SIG-M5 treated with dmso at 0.1 percent for 504 hours (cell line): ENCODE measurements at regions not wholly inside any gene's neighbourhood (a gene's known extent, or its start where the extent isn't known, plus 50 kb on each side); places are given as distances from the start of the nearest gene placed in this dataset.
"Not testable (repeated sequence)": the region's sequence is repeated elsewhere in the genome, so short reads cannot be mapped to it uniquely, and the experiment has no call there.

ENCODE experiments used
- DNase-seq: peaks from one replicate; lab custom pipeline; 2025; ENCODE audit not compliant: unreplicated experiment; lab: John Stamatoyannopoulos, UW

- DNase-seq: no peak
Measured at GRCh38 chr2:166647935-166648334, 153.9 kb upstream of the SCN7A start.

GRCh38 chr2:166643980-166644379 is 149.9 kb upstream of the SCN7A start:
- no peak for DNase-seq

- DNase-seq: not testable (repeated sequence)
Measured at GRCh38 chr2:166641516-166641915, 147.5 kb upstream of the SCN7A start.

- DNase-seq: no peak
Measured at GRCh38 chr2:166637051-166637450, 143.0 kb upstream of the SCN7A start.

- no peak for DNase-seq
Measured at GRCh38 chr2:166634706-166635105, 140.7 kb upstream of the SCN7A start.

GRCh38 chr2:166632616-166633015 is 138.6 kb upstream of the SCN7A start:
- DNase-seq: no peak

GRCh38 chr2:166628478-166629136 is 134.6 kb upstream of the SCN7A start:
- DNase-seq: no peak

GRCh38 chr2:166627893-166628292 is 133.8 kb upstream of the SCN7A start:
- no peak for DNase-seq

GRCh38 chr2:166625670-166626069 is 131.6 kb upstream of the SCN7A start:
- DNase-seq: no peak

- no peak for DNase-seq
Measured at GRCh38 chr2:166614503-166614902, 120.5 kb upstream of the SCN7A start.

GRCh38 chr2:166614029-166614428 is 120.0 kb upstream of the SCN7A start:
- DNase-seq: no peak

- no peak for DNase-seq
Measured at GRCh38 chr2:166613226-166613625, 119.2 kb upstream of the SCN7A start.

GRCh38 chr2:166612214-166612613 is 118.2 kb upstream of the SCN7A start:
- DNase-seq: no peak

- DNase-seq: no peak
Measured at GRCh38 chr2:166610913-166611305, 116.9 kb upstream of the SCN7A start.

GRCh38 chr2:166610180-166610912 is 116.3 kb upstream of the SCN7A start:
- DNase-seq: no peak

GRCh38 chr2:166609183-166609959 is 115.3 kb upstream of the SCN7A start:
- no peak for DNase-seq

GRCh38 chr2:166607880-166608279 is 113.8 kb upstream of the SCN7A start:
- no peak for DNase-seq

GRCh38 chr2:166593403-166593802 is 99.4 kb upstream of the SCN7A start:
- DNase-seq: no peak

- DNase-seq: no peak
Measured at GRCh38 chr2:166592750-166593149, 98.7 kb upstream of the SCN7A start.

GRCh38 chr2:166591226-166591625 is 97.2 kb upstream of the SCN7A start:
- DNase-seq: no peak

- DNase-seq: no peak
Measured at GRCh38 chr2:166573391-166573790, 79.3 kb upstream of the SCN7A start.

- no peak for DNase-seq
Measured at GRCh38 chr2:166572937-166573336, 78.9 kb upstream of the SCN7A start.
